ENCODE measurements at regions not wholly inside any gene's neighbourhood (a gene's known extent, or its start where the extent isn't known, plus 50 kb on each side); places are given as distances from the start of the nearest gene placed in this dataset.
"Not testable (repeated sequence)": the region's sequence is repeated elsewhere in the genome, so short reads cannot be mapped to it uniquely, and the experiment has no call there.

DNA sequence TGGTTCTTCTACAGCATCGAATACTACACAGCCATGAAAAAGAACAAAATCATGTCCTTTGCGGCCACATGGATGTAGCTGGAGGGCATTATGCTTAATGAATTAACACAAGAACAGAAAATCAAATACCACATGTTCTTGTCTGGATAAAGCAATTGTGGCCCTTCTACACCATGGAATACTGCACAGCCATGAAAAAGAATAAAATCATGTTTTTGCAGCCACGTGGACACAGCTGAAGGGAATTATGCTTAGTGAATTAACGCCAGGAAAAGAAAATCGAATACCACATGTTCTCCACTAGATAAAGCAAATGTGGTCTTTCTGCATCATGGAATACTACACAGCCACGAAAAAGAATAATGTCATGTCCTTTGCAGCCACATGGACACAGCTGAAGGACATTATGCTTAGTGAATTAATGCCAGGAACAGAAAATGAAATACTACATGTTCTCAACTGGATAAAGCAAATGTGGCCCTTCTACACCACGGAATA lies 361.8 kb upstream of the PLGLB2 start:
- not testable (repeated sequence) for TF ChIP-seq POLR2A (IDR thresholded peaks at IDR 0.05)
- TF ChIP-seq, protein P1, sequence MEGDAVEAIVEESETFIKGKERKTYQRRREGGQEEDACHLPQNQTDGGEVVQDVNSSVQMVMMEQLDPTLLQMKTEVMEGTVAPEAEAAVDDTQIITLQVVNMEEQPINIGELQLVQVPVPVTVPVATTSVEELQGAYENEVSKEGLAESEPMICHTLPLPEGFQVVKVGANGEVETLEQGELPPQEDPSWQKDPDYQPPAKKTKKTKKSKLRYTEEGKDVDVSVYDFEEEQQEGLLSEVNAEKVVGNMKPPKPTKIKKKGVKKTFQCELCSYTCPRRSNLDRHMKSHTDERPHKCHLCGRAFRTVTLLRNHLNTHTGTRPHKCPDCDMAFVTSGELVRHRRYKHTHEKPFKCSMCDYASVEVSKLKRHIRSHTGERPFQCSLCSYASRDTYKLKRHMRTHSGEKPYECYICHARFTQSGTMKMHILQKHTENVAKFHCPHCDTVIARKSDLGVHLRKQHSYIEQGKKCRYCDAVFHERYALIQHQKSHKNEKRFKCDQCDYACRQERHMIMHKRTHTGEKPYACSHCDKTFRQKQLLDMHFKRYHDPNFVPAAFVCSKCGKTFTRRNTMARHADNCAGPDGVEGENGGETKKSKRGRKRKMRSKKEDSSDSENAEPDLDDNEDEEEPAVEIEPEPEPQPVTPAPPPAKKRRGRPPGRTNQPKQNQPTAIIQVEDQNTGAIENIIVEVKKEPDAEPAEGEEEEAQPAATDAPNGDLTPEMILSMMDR (IDR thresholded peaks at IDR 0.05), result not testable (repeated sequence)

Data from right lobe of liver (tissue), 4 donors.